ENCODE measurements at regions not wholly inside any gene's neighbourhood (a gene's known extent, or its start where the extent isn't known, plus 50 kb on each side); places are given as distances from the start of the nearest gene placed in this dataset.

DNA sequence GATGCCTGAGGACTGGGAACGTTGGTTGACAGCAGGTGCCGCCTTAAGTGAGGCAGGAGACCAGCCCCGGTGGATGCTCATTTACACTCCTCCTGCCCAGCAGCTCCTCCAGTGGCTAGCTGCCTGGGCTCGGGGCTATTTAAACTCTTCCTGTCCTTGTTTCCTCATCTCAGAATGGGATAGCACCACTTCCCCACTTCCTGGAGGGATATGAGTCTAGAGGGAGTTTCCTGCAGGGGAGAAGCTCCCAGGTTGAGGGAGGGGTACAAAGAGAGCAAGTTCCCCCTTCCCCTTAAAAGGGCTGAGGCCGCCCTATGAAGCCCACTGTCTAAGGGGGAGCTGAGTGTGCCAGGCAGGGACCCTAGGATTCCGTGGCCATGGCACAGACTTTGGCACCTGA lies 311.2 kb downstream of the AACS start:
- TF ChIP-seq, protein P1, sequence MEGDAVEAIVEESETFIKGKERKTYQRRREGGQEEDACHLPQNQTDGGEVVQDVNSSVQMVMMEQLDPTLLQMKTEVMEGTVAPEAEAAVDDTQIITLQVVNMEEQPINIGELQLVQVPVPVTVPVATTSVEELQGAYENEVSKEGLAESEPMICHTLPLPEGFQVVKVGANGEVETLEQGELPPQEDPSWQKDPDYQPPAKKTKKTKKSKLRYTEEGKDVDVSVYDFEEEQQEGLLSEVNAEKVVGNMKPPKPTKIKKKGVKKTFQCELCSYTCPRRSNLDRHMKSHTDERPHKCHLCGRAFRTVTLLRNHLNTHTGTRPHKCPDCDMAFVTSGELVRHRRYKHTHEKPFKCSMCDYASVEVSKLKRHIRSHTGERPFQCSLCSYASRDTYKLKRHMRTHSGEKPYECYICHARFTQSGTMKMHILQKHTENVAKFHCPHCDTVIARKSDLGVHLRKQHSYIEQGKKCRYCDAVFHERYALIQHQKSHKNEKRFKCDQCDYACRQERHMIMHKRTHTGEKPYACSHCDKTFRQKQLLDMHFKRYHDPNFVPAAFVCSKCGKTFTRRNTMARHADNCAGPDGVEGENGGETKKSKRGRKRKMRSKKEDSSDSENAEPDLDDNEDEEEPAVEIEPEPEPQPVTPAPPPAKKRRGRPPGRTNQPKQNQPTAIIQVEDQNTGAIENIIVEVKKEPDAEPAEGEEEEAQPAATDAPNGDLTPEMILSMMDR (IDR thresholded peaks at IDR 0.05; ENCODE audit: insufficient read depth, low read depth, low read length): no peak
- H3K4me3 ChIP-seq (ENCODE audit: low read depth, low read length): no peak overlapping the region
- no peak for DNase-seq (ENCODE audit: low read depth)

DNA sequence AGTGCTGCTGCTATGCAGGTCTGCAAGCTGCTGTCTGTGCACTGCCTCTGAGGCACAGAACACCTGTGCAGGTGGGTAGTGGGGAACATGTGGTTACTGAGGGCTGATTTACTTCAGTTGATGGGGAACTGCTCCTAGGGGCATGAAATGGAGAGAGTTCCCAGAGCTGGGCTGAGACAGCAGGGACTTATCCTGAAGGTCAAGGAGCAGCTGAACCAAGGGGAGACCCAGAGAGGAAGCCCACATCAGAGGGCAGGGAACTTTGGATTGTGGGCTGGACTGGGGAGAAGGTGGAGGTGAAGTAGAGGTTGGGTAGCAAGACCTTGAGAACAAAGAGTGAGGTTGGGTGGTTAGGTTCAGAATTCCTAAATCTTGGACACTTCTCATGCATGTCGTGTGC lies 311.9 kb downstream of the AACS start:
- TF ChIP-seq, protein P1 (IDR thresholded peaks at IDR 0.05; ENCODE audit: insufficient read depth, low read depth, low read length): no peak
- DNase-seq (ENCODE audit: low read depth): no peak
- H3K4me3 ChIP-seq (ENCODE audit: low read depth, low read length): no peak overlapping the region

DNA sequence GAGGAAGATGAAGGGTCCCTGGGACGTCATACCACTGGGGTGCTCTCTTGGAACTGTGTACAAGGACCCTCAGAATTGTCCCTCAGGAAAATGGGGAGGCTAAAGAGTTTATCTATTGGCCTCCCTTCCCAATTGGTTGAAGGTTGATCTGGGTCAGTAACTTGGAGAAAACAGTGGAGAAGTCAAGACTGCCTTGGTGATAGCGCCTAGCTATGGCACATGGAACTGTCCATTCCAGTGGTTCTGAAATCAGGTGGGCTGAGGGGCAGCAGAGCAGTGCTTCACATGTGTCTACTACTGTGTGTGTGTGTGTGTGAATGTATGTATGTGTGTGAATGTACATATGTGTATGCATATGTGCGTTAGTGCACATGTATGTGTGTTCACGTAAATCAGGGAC lies 316.1 kb downstream of the AACS start:
- H3K4me3 ChIP-seq (ENCODE audit: low read depth, low read length): no peak overlapping the region
- TF ChIP-seq, protein P1 (IDR thresholded peaks at IDR 0.05; ENCODE audit: insufficient read depth, low read depth, low read length): no peak
- DNase-seq (ENCODE audit: low read depth): no peak

DNA sequence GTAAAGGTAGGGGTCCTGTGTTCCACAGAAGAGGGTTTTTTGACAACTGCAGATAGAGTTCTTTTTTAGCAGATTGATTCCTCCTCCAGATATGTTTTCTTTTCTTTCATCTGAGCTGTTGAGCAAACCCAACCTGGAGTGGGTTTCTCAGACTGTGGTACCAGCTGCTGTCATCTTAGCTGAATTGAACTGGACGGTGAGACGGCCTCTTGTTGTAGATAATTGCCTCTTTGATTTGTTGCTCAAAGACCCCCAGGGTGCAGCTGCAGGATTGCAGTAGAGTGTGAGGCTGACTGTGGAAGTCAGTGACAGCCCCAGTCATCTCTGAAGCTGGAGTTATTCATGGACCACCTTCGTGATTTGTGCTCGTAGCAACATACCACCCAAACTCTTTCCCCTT lies 317.7 kb downstream of the AACS start:
- TF ChIP-seq, protein P1 (IDR thresholded peaks at IDR 0.05; ENCODE audit: insufficient read depth, low read depth, low read length): no peak
- no peak overlapping the region for H3K4me3 ChIP-seq (ENCODE audit: low read depth, low read length)
- DNase-seq (ENCODE audit: low read depth): no peak

DNA sequence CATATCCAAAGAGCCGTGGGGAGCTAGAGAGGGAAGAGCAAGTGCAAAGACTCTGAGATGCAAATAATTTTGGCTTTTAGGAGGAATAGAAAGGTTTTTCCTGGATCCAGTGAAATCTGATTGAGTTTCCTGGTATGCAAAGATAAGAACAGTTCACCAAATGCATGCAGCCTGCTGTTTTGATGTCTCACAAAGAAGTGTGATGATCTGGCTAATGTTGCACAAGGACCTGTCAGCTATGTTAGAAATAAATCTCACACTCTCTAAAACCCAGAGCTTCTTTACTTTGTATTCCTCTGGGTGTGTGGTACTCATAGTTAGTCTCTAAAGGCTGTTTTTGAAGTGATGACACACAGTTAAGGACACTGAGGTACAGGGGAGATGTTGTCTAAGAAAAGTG lies 321.4 kb downstream of the AACS start:
- no peak overlapping the region for H3K4me3 ChIP-seq (ENCODE audit: low read depth, low read length)
- DNase-seq (ENCODE audit: low read depth): no peak
- TF ChIP-seq, protein P1 (IDR thresholded peaks at IDR 0.05; ENCODE audit: insufficient read depth, low read depth, low read length): no peak

DNA sequence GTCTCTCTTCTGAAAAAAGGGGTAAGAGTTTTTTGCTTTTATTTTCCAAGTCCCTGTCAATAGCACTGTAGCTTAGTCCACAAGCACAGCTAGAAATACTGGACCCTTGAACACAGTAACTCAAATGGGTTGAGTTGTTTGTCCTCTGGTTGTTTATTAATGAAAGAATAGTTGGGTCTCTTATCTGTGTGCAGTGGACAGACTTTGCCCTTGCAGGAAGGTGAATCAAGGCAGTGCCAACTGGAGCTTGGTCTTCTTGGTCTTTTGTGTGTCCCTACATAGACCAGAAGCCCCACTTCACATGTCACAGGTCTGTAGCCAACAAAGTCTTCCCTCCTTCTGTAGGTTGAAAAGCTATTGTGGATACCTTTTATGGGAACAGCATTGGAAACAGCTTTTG lies 322.0 kb downstream of the AACS start:
- H3K4me3 ChIP-seq (ENCODE audit: low read depth, low read length): no peak overlapping the region
- TF ChIP-seq, protein P1 (IDR thresholded peaks at IDR 0.05; ENCODE audit: insufficient read depth, low read depth, low read length): no peak
- DNase-seq (ENCODE audit: low read depth): no peak

DNA sequence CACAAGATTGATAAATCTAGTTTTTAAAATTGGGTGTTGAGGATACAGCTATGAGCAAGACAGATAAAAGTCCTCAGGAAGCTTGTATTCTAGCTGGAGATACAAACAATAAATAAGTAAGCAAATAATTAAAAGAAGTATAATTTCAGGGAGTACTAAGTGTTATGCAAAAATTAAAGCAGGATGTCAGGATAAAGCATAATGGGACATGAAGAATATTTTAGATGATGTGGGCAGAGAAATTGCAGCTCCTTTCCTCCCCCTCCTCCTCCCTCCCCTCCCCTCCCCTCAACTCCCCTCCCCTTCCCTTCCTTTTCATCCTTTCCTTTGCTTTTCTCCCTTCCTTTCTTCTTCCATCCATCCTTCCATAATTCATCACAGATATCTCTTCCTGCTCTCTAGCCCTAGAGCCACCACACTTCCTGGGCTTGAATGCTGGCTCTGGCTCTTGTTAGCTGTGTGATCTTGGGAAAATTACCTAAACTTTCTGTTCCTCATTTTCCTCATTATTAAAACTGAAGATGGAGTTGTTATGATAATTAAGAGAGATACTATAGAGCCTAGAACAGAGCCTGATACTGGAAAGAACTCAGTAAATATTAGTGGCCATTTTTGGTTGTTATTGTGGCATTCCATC lies 323.9 kb downstream of the AACS start:
- no peak overlapping the region for H3K4me3 ChIP-seq (ENCODE audit: low read depth, low read length)
- TF ChIP-seq, protein P1 (IDR thresholded peaks at IDR 0.05; ENCODE audit: insufficient read depth, low read depth, low read length): no peak
- no peak for DNase-seq (ENCODE audit: low read depth)
